GM12892 (cell line): ENCODE measurements at regions not wholly inside any gene's neighbourhood (a gene's known extent, or its start where the extent isn't known, plus 50 kb on each side); places are given as distances from the start of the nearest gene placed in this dataset.

Experiments used
- POLR2A ChIP-seq: IDR thresholded peaks from 2 replicates; pipeline ENCODE4 v1.6.1; 2011; ENCODE audit warnings: low read depth, low read length, control low read depth
- POLR2AphosphoS5 ChIP-seq: IDR thresholded peaks from 2 replicates; pipeline ENCODE4 v1.6.1; 2011; ENCODE audit warnings: low read depth, low read length, control low read depth
- TAF1 ChIP-seq: IDR thresholded peaks from 2 replicates; pipeline ENCODE4 v1.6.1; 2011; ENCODE audit warnings: low read depth, mild to moderate bottlenecking, control low read depth, low read length, borderline replicate concordance

DNA sequence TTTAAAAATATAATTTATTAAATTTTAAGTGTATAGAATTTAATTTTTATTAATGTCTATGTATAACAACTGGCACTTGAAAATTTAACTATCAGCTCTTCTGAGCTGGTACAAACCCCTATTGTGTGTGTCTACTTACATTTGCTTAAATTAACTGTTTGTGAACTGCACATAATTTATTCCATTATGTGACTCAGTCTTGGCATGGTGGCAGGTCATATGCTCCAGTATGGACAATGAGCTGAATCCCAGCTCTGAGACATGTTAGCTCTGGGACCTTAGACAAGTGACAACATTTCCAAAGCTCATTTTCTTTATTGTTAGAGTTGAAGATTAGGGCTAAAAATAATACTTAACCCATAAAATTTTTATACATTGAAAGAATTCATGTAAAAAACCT lies 526.1 kb upstream of the MARCKS start:
- TF ChIP-seq TAF1: no peak
- TF ChIP-seq POLR2A: no peak
- no peak for TF ChIP-seq POLR2AphosphoS5
